Suppressor macrophage treated with lipopolysaccharide for 1 hour (primary cell): ENCODE measurements at regions not wholly inside any gene's neighbourhood (a gene's known extent, or its start where the extent isn't known, plus 50 kb on each side); places are given as distances from the start of the nearest gene placed in this dataset.

Experiments
- DNase-seq, 3 donors: peaks; one replicate each; pipeline ENCODE4 v3.0.0-alpha.2; 2020 to 2022

- DNase-seq, result peak; percentile 9 to 49 (median 40)
Measured at GRCh38 chr9:118318770-118319431, 614.7 kb downstream of the TLR4 start.

GRCh38 chr9:118321788-118322187 is 617.6 kb downstream of the TLR4 start:
- DNase-seq, result no peak

DNA sequence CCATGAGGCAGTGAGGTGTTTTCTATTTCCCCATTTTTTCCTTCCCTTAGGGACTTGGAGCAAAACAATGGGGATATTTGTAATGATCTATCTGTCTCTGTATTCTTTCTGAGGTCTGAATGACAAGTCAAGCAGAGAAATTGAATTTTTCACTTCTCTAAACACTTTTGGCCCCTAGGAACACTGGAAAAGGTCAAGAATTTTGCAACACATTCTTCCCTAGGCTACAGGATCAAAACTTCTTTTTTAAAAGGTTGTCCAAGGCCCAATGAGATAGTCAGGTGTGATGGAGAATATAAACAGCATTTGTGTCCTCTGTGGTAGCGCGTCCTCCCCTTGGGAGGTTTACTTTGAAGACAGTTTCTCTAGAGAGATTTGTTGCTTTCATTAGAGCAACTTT is 620.5 kb downstream of the TLR4 start:
- DNase-seq, result no peak

- DNase-seq, result no peak
Measured at GRCh38 chr9:118325757-118326156, 621.6 kb downstream of the TLR4 start.

- no peak for DNase-seq
Measured at GRCh38 chr9:118326326-118326725, 622.1 kb downstream of the TLR4 start.

- no peak for DNase-seq
Measured at GRCh38 chr9:118330191-118330986, 626.2 kb downstream of the TLR4 start.

- no peak for DNase-seq
Measured at GRCh38 chr9:118331622-118332045, 627.4 kb downstream of the TLR4 start.

DNA sequence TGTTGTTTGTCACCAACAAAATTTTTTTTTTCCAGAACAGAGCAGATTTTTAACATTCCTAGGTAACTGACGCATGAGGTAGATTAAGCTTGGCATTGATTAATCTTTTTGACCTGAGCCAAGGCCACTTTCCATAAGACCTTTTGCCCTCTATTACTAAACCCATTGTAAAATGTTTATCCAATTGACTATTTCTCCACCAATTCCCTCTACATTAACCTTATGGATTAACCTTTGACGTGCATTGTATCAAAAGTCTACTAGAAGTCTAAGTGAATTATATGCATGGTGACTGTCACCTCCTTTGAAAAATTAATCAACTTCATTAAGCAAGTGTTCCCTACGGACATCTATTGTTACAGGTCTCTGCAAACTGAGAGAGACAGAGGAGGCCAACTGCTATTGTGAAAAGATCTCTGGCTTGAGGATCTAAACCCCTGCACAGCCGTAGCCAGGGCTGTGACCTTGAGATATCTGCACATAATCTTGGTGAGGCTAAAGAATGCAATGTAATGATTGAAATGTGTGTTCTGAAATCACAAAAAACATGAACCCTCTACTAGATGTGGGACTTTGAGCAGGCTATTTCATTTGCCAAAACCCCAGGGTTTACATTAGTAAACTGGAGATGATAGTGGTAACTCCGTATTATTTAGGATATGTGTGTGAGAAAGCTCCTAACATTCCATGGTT is 632.2 kb downstream of the TLR4 start:
- no peak for DNase-seq

DNA sequence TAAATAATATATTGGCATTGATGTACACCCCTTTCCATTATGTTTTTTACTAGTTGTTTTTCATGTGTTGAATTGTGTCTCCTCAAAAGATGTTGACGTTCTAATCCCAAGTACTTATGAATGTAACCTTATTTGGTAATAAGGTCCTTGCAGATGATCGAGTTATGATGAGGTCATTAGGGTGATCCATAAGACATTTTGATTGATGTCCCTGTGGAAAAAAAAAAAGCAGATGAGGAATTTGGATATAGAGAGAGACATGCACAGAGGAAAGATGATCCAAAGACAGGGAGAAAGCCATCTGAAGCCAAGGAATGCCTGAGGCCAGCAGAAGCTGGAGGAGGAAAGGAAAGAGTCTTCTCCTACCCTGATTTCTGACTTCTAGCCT is 632.7 kb downstream of the TLR4 start:
- DNase-seq, result no peak

GRCh38 chr9:118360036-118360435 is 655.8 kb downstream of the TLR4 start:
- no peak for DNase-seq

DNA sequence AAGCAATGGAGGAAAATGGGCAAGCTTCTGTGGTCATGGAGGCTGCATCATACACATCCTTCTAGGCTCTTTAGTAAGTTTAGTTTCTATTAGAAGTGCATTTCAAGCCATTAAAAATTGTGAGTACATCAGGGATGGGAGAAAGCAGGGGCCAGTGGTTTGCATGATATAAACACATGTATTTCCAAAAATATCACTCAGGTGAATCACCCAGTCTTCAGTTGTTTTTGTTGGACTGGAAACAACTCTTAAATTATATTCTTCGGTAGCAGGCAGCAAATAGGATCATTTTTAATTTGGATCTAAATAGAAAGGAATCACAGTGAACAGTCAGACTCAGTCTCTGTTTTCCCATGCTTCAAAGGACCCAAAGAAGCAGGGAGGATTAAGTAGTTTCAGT is 657.9 kb downstream of the TLR4 start:
- no peak for DNase-seq

- no peak for DNase-seq
Measured at GRCh38 chr9:118362596-118362995, 658.4 kb downstream of the TLR4 start.

- DNase-seq, result no peak
Measured at GRCh38 chr9:118364266-118365106, 660.3 kb downstream of the TLR4 start.

GRCh38 chr9:118366228-118366627 is 662.0 kb downstream of the TLR4 start:
- DNase-seq, result no peak

DNA sequence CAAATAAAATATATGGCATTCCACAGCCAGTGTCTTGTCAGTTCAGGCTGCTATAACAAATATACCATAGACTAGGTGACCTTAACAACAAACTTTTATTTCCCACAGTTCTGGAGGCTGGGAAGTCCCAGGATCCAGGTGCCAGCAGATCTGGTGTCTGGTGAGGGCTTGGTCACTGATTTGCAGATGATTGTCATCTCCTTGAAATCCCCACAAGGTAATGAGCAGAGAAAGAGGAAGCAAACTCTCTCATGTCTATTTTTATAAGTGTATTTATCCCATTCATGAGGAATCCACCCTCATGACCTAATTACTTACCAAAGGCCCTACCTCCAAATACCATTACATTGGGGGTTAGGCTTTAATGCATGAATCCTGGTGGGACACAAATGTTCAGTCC is 663.2 kb downstream of the TLR4 start:
- no peak for DNase-seq

GRCh38 chr9:118384531-118385100 is 680.4 kb downstream of the TLR4 start:
- DNase-seq, result no peak

GRCh38 chr9:118395415-118395814 is 691.2 kb downstream of the TLR4 start:
- DNase-seq, result no peak

DNA sequence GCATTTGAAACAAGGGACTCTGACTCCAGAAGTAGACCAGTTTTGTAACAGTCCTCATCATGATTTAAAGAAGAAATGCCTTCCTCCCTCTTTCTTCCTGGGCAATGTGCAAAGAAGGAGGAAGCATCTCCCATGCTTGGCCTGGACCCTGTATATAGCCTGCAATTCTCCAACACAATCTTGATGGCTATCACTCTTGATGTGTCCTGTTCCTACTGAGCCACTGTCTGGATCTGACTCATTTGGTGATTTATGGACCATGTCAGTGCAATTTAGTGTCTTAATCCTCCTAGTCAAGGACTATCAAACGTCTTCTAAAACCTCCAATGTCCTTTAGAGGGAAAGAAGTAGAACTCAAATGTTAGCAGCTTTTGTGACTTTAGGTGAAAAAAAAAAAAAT is 697.3 kb downstream of the TLR4 start:
- no peak for DNase-seq

GRCh38 chr9:118414676-118415075 is 710.5 kb downstream of the TLR4 start:
- no peak for DNase-seq

GRCh38 chr9:118418887-118419565 is 714.8 kb downstream of the TLR4 start:
- no peak for DNase-seq

GRCh38 chr9:118419676-118420075 is 715.5 kb downstream of the TLR4 start:
- no peak for DNase-seq

DNA sequence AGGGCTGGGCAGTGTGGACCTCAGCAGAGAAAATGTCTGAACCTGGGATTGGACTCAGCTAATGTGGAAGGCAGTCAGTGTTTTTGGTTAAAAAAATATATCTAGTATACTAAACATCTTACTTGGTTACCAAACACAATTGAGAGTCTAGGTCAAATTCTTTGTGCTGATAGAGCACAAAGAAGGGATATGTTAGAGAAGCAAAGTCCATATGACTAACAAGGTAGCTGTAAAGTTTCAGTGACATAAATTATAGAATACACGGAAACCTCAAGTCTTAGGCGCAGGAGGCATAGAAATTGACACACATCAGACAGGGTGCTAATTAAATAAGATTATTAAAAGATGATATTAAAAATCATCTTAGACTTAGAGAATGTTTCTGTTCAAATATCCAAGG is 718.3 kb downstream of the TLR4 start:
- DNase-seq, result no peak
